ENCODE measurements at regions not wholly inside any gene's neighbourhood (a gene's known extent, or its start where the extent isn't known, plus 50 kb on each side); places are given as distances from the start of the nearest gene placed in this dataset.

DNA sequence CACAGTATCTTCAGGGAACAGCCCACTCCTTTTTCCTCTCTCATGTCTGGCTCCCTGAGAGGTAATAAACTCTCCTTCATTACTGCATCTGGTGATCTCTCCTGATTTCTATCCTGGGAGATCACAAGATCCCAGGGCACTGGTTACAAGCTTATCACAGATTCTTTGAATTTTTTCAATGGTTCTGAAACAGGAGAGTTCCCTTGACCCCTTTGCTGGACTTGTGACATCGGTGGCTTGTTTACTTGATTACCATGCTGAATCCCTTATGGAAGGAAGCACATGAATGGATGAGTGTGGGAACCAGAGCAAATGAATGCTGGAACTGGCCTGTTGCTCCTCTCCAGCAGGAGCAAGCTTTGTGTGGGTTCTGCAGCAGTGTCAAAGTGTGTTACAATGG lies 67.2 kb upstream of the HNMT start:
- no peak for TF ChIP-seq TAF1 (conservative IDR thresholded peaks at IDR 0.05)
- TF ChIP-seq RAD21 (IDR thresholded peaks at IDR 0.05): no peak
- TF ChIP-seq, protein P1, sequence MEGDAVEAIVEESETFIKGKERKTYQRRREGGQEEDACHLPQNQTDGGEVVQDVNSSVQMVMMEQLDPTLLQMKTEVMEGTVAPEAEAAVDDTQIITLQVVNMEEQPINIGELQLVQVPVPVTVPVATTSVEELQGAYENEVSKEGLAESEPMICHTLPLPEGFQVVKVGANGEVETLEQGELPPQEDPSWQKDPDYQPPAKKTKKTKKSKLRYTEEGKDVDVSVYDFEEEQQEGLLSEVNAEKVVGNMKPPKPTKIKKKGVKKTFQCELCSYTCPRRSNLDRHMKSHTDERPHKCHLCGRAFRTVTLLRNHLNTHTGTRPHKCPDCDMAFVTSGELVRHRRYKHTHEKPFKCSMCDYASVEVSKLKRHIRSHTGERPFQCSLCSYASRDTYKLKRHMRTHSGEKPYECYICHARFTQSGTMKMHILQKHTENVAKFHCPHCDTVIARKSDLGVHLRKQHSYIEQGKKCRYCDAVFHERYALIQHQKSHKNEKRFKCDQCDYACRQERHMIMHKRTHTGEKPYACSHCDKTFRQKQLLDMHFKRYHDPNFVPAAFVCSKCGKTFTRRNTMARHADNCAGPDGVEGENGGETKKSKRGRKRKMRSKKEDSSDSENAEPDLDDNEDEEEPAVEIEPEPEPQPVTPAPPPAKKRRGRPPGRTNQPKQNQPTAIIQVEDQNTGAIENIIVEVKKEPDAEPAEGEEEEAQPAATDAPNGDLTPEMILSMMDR (IDR thresholded peaks at IDR 0.05; ENCODE audit: low read depth, low read length, missing input control): no peak
- no peak for TF ChIP-seq EGR1 (IDR thresholded peaks at IDR 0.05; ENCODE audit: low read depth in 2 of 2)
- TF ChIP-seq, protein P2, sequence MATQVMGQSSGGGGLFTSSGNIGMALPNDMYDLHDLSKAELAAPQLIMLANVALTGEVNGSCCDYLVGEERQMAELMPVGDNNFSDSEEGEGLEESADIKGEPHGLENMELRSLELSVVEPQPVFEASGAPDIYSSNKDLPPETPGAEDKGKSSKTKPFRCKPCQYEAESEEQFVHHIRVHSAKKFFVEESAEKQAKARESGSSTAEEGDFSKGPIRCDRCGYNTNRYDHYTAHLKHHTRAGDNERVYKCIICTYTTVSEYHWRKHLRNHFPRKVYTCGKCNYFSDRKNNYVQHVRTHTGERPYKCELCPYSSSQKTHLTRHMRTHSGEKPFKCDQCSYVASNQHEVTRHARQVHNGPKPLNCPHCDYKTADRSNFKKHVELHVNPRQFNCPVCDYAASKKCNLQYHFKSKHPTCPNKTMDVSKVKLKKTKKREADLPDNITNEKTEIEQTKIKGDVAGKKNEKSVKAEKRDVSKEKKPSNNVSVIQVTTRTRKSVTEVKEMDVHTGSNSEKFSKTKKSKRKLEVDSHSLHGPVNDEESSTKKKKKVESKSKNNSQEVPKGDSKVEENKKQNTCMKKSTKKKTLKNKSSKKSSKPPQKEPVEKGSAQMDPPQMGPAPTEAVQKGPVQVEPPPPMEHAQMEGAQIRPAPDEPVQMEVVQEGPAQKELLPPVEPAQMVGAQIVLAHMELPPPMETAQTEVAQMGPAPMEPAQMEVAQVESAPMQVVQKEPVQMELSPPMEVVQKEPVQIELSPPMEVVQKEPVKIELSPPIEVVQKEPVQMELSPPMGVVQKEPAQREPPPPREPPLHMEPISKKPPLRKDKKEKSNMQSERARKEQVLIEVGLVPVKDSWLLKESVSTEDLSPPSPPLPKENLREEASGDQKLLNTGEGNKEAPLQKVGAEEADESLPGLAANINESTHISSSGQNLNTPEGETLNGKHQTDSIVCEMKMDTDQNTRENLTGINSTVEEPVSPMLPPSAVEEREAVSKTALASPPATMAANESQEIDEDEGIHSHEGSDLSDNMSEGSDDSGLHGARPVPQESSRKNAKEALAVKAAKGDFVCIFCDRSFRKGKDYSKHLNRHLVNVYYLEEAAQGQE (IDR thresholded peaks at IDR 0.05): no peak
- TF ChIP-seq SP1 (IDR thresholded peaks at IDR 0.05): no peak
- TF ChIP-seq, protein P3, sequence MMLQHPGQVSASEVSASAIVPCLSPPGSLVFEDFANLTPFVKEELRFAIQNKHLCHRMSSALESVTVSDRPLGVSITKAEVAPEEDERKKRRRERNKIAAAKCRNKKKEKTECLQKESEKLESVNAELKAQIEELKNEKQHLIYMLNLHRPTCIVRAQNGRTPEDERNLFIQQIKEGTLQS (IDR thresholded peaks at IDR 0.05): no peak
- no peak for TF ChIP-seq JUND (IDR thresholded peaks at IDR 0.05)
- no peak for TF ChIP-seq FOXA1 (IDR thresholded peaks at IDR 0.05)
- TF ChIP-seq GABPA (IDR thresholded peaks at IDR 0.05 in 1 of 2, conservative IDR thresholded peaks at IDR 0.05 in 1 of 2): no peak
- no peak for TF ChIP-seq MAX (IDR thresholded peaks at IDR 0.05)
- TF ChIP-seq HNF4A (conservative IDR thresholded peaks at IDR 0.05): no peak
- no peak for TF ChIP-seq NR2F2 (IDR thresholded peaks at IDR 0.05)
